HG03066 (cell line): ENCODE measurements at regions not wholly inside any gene's neighbourhood (a gene's known extent, or its start where the extent isn't known, plus 50 kb on each side); places are given as distances from the start of the nearest gene placed in this dataset.
"Not testable (repeated sequence)": the region's sequence is repeated elsewhere in the genome, so short reads cannot be mapped to it uniquely, and the experiment has no call there.

ENCODE experiments used
- ATAC-seq: cut with Tn5 transposase; IDR thresholded peaks from one replicate; pipeline ENCODE4 v1.9.1; 2021; ENCODE audit warnings: low read depth; ENCODE audit not compliant: unreplicated experiment

DNA sequence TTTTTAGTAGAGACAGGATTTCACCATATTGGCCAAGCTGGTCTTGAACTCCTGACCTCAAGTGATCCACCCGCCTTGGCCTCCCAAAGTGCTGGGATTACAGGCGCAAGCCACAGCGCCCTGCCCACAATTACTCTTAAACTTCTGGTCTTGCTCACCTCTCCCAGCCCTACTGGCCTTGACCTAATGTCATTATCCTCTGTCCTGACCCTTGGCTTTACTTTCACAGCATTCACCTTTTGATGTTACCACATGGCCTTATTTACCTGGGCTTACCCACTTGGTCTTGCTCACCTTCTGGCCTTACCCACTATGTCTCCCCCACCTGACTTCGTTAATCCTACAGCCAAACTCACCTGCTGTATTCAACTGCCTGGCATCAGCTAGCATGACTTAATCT lies 105.9 kb downstream of the IL12A start:
- ATAC-seq, result no peak

GRCh38 chr3:160097478-160097877 lies 108.8 kb downstream of the IL12A start:
- ATAC-seq, result no peak

- no peak for ATAC-seq
Measured at GRCh38 chr3:160098261-160098908, 109.8 kb downstream of the IL12A start.

DNA sequence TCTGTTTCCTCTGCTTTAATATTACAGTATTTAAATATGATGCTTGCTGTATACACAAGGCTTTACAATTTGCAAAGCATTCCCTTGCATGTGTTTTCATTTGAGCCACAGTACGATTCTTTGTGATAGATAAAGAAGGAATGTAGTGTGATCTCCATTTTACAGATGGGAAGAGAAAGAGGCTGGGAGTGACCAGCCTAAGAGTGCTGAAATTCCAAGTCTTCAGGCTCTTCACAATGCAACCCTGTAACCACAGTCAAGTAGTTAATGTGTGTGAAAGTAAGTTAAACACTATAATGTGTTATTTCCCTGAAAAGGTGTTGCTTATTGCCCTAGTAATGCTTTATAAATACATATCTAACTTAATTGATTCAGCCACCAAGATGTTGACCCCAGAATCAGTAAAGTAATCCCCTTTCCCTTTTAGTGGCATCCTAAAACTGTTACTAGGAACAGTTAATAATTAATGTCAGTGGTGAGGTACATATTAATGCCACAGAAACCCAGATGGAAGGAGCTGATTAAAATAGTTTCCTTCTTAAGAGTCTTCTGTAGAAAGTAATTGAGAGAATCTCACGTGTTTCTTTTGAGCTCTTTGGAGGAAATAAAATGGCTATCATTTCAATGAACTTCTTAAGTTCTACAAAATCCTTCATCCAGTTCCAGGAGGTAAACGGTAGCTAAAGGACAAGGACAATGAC lies 110.4 kb downstream of the IL12A start:
- ATAC-seq, result no peak

DNA sequence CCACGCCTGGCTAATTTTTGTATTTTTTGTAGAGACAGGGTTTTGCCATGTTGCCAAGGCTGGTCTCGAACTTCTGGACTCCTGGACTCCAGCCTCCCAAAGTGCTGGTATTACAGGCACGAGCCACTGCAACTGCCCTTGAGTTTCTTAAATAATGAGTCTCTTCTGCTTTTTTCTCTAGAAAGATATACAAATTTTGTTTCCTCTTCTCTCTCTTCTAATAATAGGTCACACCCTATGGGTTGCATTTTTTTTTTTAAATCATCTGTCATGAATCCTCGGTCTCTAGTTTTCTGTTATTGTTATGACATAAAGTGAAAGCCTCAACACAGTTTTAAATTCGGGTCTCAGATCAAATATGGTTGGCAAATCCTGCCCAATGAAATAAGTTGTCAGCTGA lies 111.2 kb downstream of the IL12A start:
- ATAC-seq, result peak; percentile 50

DNA sequence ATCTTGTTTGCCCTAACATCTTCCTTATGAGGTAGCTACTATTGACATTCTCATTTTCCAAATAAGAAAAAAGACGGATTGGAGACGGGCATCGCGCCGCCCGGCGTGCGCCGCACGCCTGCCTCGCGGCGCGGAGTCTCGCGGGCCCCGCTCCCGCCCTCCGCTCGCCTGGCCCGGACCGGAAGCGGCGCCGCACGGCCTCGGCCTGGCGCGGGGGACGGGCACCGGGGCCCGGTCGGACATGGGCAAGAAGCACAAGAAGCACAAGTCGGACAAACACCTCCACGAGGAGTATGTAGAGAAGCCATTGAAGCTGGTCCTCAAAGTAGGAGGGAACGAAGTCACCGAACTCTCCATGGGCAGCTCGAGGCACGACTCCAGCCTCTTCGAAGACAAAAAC lies 112.0 kb downstream of the IL12A start:
- ATAC-seq, result no peak

GRCh38 chr3:160102001-160102400 lies 113.4 kb downstream of the IL12A start:
- ATAC-seq, result not testable (repeated sequence)

DNA sequence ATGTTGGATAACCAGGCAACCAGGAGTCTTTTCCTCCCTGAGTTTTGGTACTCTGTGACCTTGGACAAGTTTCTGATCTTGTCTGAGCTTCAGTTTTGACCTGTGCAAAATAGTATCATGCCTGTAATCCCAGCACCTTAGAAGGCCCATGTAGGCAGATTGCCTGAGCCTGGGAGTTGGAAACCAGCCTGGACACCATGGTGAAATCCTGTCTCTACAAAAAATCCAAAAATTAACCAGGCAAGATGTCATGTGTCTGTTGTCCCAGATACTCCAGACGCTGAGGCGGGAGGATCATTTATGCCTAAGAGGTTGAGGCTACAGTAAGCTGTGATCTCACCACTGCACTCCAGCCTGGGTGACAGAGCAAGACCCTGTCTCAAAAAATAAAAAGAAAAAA lies 114.8 kb downstream of the IL12A start:
- ATAC-seq, result no peak

- ATAC-seq, result no peak
Measured at GRCh38 chr3:160105907-160106584, 117.4 kb downstream of the IL12A start.

DNA sequence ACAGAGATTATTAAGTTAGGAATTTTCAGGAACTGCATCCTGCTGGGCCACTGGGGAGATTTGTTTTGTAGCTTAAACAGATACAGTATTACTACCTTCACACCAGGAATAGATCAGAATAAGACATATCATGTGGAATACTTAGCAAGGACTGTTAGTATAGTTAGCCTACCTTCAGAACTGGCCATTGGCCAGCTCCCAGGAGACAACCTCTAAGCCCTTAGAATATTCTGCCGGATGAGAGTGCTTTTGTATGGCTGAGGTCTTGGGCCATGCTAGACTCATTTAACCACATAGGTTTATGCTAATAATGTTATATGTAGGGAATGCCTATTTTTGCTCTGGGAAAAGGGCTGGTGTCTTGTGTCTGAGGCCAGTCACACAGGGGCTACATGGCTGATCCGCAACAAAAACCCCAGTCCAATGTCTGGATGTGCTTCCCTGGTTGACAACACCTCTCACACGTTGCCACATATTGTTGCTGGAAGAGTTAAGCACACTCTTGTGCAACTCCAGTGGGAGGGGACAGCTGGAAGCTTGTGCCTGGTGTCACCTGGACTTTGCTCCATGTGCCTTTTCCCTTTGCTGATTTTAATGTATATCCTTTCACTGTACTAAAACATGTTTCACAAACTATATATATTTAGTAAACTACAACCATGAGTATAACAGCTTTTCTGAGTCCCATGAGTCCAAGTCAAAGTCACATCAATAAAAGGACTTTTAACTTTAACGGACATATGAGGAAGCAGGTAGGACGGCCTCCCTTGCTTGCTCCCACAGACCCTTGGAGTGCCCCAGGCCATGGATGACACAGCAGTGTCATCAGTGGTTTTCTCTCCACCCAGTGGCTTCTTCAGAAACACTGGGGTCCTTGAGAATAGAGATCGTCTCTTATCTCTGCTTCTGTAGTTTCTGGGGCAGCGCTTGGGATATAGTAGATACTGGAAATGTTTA lies 118.0 kb upstream of the C3orf80 start:
- ATAC-seq, result no peak

GRCh38 chr3:160108362-160108761 lies 116.9 kb upstream of the C3orf80 start:
- ATAC-seq, result no peak

DNA sequence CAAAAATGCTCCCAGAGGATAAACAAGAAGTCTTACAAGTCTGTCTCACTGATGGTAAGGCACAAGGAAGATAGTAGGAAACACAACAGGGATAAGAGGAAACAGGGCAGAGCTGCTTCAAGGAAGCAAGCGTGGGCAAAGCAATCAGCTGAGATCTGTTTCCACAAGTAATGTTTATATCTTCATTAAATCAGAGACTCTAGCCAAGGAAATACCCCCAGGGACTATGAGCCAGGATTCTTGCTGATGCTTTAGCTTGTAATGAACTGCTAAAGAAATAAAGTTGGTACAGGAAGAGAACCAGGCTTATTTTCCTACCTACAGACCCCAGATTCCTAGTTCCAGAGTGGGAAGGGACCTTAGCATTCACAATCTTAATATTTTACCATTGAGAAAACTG lies 112.7 kb upstream of the C3orf80 start:
- ATAC-seq, result no peak

DNA sequence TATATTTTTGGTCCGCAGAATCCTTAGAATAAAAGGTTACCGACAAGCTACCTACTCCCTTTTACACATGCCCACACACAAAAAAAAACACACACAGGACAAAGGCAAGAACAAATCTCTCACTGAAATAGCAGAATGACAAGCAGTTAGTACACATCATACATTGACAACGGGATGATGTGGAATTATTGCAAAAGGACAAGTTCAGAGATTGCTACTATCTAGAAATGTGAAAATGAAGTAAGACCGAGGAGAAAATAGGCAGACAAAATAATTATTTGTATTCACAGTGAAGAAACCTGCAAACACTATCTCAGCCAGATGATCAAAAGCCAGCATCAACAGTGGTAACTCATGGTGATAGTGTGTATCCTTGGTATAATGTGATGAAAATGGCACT lies 112.2 kb upstream of the C3orf80 start:
- no peak for ATAC-seq

DNA sequence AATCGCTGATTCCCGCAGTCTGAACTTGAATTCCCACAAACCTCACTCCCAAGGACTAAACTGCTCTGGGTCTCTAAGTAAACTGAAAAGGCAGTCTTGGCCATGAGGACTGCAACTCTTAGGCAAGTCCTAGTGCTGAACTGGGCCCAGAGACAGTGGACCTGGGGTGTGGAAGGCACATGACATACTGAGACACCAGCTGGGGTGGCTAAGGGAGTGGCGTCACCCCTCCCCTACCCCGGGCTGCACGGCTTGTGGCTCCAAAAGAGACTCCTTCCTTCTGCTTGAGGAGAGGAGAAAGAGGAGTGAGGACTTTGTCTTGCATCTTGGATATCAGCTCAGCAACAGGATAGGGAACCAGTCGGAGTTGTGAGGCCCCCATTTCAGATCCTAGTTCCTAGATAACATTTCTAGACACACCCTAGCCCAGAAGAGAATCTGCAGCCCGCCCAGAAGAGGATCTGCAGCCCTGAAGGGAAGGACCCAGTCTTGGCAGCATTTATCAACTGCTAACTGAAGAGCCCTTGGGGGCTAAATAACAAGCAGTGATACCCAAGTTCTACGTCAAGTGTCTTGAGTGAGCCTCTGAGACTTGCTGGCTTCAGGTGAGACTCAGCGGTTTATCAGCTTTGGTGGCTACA lies 110.7 kb upstream of the C3orf80 start:
- no peak for ATAC-seq

DNA sequence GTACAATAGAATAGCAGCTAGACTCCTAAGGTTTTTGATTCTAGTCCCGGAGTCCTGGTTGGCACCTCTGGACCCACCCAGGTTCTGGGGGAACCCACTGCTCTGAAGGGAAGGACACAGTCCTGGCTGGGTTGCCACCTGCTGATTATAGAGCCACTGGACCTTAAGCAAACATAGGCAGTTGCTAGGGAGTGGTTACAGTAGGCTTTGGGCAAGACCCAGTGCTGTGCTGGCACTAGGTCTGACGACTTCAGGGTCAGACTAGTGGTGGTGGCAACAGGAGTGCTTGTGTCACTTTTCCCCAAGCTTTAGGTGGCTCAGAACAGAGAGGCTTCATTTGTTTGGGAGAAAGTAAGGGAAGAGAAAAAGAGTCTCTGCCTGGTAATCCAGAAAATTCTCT lies 109.8 kb upstream of the C3orf80 start:
- ATAC-seq, result no peak

DNA sequence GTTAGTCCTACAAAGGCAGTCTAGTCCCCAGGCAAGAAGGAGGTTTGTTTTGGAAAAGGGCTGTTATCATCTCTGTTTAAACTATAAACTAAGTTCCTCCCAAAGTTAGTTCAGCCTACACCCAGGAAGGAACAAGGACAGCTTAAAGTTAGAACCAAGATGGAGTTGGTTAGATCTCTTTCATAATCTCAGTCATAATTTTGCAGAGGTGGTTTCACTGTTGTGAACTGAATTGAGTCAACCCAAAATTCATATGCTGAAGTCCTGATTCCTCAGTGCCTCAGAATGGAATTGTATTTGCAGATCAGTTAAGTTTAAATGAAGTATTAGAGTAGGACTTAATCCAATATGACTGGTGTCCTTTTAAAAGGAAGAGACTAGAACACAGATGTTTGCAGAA lies 101.0 kb upstream of the C3orf80 start:
- ATAC-seq, result no peak

- ATAC-seq, result no peak
Measured at GRCh38 chr3:160125258-160125657, 100.0 kb upstream of the C3orf80 start.

- no peak for ATAC-seq
Measured at GRCh38 chr3:160126051-160126450, 99.2 kb upstream of the C3orf80 start.

DNA sequence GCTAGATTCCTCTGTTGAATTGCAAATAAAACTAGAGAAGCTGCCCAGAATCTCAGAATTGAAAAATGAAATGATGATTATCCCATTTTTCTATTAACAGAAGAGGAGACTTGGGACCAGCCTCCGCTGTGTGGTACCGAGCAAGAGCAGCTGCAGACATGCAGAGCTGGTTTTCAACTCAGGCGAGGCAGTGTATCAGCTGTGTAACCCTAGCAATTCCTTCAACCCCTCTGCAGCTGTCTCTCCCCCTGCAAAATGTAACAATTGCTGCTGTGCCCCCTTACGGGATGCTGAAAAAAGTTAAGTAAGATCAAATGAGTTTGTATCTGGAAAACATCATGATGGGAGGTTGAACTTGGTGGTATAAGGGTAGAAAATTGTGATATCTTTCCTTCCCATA lies 98.5 kb upstream of the C3orf80 start:
- no peak for ATAC-seq

- ATAC-seq, result no peak
Measured at GRCh38 chr3:160127308-160127707, 97.9 kb upstream of the C3orf80 start.
